SW 1271 (cell line): ENCODE measurements at regions not wholly inside any gene's neighbourhood (a gene's known extent, or its start where the extent isn't known, plus 50 kb on each side); places are given as distances from the start of the nearest gene placed in this dataset.
"Not testable (repeated sequence)": the region's sequence is repeated elsewhere in the genome, so short reads cannot be mapped to it uniquely, and the experiment has no call there.

Experiments used
- DNase-seq, 2 experiments: peaks; one replicate each; lab custom pipeline; 2025; lab: John Stamatoyannopoulos, UW

GRCh38 chr2:138066139-138066806 is 102.0 kb downstream of the HNMT start:
- DNase-seq = no peak

- DNase-seq = no peak
These were observed 102.6 kb downstream of the HNMT start for GRCh38 chr2:138066841-138067240.

- DNase-seq = not testable (repeated sequence)
These were observed 104.4 kb downstream of the HNMT start for GRCh38 chr2:138068669-138069068.

DNA sequence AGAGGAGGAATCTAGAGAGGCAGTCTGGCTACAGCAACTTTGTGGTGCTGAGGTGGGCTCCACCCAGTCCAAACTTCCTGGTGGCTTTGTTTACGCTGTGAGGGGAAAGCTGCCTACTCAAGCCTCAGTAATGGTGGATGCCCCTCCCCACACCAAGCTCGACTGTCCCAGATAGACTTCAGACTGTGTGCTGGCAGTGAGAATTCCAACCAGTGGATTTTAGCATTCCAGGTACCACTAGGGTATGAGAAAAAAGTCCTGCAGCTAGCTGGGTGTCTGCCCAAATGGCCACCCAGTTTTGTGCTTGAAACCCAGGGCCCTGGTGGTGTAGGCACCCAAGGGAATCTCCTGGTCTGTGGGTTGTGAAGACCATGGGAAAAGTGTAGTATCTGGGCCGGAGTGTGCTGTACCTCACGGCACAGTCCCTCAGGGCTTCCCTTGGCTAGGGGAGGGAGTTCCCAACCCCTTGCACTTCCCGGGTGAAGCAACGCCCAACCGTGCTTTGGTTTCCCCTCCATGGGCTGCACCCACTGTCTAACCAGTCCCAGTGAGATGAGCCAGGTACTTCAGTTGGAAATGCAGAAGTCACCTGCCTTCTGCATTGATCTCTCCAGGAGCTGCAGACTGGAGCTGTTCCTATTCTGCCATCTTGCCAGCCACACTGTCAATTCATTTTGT is 106.9 kb downstream of the HNMT start:
- not testable (repeated sequence) for DNase-seq

DNA sequence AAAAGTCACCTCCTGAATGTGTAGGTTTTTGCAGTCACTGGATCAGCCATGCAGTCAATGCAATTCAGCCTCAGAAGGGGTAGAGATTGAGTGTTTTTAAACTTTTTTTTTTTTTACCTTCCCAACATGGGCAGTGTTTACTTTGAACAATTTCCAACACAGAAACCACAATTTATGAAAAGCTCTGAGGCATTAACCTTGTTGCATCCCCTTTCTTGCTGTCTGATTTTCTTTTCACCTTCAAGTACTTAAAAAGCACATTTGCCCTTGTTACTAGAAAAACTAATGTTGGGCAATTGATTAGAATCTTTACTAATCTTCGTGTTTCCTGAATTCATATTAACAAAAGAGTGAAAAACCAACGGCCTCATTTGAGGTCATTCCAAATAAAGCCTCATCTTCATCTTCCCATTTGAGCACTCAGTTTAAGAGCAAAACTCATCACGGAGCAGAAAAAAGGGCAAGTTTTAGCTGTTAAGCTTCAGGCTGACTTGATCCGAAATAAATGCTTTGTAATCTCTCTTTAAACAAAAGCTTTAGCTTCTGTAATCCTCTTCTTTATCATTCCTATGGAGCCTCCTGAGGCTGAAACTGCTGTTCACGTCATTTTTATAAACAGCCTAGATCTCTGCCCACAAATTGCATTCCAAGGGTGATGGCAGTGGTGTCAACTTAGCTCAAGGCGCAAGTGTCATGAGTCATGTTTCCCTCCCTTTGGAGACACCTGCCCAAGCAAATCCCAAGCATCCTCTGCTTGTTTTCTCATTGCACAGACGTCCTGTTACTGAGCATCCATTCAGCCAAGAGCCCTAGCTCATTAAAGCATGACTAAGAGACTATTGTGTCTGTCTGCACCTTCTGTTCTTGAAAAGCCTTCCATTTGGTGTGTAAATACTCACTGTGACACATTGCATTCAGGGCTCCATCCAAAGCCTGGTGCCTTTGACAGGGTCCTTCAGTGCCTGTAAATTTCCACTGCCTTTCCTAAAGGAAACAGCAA is 107.7 kb downstream of the HNMT start:
- no peak for DNase-seq

- no peak for DNase-seq
These were observed 113.9 kb downstream of the HNMT start for GRCh38 chr2:138078153-138078552.

DNA sequence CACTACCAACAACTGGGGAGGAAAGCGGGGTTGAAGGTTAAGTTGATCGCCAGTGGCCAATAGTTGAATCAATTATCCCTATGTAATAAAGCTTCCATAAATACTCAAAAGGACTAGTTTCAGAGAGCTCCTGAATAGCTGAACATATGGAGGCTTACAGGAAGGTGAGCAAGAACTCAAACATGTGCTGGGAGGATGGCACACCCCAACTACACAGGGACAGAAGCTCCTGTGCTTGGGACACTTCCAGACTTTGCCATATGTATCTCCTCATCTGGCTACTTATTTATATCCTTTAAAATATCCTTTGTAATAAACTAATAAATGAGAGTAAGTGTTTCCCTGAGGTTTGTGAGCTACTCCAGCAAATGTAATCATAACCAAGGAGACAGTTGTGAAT is 115.7 kb downstream of the HNMT start:
- no peak for DNase-seq

DNA sequence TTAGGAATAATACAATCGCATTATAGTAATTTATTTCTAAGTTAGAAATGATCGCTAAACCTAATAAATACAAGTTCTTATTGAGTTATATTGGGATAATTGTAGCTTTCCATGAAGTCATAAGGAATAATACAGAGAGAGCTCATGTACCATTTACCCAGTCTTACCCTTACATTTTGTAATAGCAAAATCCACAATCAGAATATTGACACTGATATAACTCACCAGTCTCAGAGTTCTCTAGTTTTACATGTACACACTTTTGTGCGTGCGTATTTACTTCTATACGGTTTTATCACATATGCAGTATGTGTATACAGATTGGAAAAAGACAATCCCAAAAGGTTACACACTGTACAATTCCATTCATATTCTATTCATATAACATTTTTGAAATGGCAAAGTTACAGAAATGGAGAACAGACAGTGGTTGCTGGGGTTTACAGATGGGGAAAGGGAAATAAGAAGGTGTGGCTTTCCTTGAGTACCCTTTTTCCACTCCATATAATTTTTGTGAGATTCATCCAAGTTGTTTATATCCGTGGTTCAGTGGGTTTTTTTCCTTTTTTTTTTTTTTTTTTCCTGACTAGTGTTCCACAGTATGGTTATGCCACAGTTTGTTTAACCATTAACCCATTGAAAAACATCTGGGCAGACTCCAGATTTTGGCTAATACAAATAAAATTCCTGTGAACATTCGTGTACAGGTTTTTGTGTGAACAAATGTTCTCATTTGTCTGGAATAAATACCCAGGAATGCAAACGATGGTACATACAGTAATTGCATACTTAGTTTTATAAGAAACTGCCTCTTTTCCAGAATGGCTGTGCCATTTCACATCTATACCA is 117.2 kb downstream of the HNMT start:
- no peak for DNase-seq

GRCh38 chr2:138084206-138084605 is 119.9 kb downstream of the HNMT start:
- no peak for DNase-seq

DNA sequence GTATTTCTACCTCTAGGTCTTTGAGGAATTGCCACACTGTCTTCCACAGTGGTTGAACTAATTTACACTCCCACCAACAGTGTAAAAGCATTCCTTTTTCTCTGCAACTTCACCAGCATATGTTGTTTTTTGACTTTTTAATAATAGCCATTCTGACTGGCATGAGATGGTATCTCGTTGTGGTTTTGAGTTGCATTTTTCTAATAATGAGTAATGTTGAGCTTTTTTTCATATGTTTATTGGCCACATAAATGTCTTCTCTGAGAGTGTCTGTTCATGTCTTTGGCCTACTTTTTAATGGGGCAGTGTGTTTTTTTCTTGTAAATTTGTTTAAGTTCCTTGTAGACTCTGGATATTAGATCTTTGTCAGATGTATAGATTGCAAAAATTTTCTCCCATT is 121.2 kb downstream of the HNMT start:
- not testable (repeated sequence) for DNase-seq

GRCh38 chr2:138086576-138086975 is 122.3 kb downstream of the HNMT start:
- no peak for DNase-seq

- DNase-seq = no peak
These were observed 123.7 kb downstream of the HNMT start for GRCh38 chr2:138087751-138088593.

DNA sequence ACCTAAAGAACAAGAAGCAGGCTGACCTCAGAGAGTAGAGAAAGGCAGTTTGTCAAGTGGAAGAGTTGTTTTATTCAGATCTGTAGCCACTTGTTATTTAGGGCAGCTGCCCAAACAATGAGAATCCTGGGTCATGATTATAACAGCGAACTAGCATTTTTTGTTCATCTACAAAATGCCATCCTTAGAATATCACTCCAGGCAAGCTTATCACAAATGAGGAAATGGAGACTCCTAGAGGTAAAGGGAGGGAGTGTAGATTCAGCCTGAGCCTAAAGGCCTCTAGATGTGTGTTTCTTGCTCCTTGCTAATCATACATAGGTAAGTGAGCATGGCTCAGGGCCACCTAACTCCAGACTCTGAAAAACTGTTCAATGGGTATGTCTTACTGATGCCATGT is 126.1 kb downstream of the HNMT start:
- peak in 1 of 2 experiments; percentile 4 for DNase-seq

GRCh38 chr2:138093455-138093854 is 129.2 kb downstream of the HNMT start:
- DNase-seq = no peak

DNA sequence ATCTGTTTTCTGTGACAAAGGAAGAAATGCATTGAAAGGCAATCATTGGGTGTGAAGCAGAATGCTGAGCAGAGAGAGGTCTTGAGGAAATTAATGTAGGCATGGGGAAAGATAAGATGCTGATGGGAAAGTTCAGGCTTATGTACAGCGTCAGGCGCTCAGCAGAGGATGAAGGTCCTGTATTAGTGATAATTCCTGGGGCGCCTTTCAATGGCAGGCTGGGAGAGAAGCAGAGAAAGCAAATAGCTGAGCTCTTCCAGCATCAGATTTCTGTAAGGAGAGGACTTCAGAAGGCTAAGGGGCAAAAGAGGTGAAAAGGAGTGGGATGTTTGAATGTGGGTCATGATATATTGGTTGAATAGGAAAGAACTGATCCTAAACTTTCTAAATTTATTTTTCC is 129.8 kb downstream of the HNMT start:
- no peak for DNase-seq

DNA sequence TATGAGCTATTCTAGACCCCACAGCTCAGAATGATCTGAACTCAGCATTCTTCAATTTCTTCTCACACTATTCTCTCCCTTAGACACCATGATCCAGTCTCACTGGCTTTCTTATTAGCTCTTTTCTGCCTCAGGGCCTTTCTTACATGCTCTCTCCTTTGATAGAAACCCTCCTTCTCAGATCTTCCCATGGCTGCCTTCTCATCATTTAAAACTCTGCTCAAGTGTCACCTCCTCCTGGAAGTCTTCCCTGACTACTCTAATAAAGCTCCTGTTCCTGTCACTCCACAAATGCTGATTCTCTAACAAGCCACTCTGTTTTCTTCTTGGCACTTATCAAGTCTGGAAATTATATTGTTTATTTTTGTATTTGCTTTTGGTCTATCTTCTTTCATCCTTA is 131.1 kb downstream of the HNMT start:
- DNase-seq = no peak

GRCh38 chr2:138099288-138099687 is 135.0 kb downstream of the HNMT start:
- not testable (repeated sequence) for DNase-seq

DNA sequence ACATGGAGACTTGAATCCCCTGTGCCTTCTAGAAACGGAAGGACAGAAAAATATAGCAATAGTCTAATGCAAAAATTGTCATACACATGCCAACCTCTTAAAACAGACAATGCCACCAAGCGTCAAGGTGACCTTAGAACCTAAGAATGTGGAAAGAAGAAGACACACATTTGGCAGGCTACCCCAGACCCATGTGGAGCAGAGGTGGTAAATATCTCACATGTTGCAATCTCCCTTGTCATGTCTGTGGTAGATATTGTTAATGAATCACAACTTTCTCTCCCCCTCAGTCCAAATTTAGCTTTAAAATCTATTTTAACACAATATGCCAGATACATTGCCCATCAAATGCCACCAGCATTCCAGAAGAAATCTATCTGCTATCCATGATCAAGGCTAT is 137.4 kb downstream of the HNMT start:
- DNase-seq = no peak

- no peak for DNase-seq
These were observed 138.4 kb downstream of the HNMT start for GRCh38 chr2:138102664-138103063.

GRCh38 chr2:138103156-138103555 is 138.9 kb downstream of the HNMT start:
- no peak for DNase-seq

DNA sequence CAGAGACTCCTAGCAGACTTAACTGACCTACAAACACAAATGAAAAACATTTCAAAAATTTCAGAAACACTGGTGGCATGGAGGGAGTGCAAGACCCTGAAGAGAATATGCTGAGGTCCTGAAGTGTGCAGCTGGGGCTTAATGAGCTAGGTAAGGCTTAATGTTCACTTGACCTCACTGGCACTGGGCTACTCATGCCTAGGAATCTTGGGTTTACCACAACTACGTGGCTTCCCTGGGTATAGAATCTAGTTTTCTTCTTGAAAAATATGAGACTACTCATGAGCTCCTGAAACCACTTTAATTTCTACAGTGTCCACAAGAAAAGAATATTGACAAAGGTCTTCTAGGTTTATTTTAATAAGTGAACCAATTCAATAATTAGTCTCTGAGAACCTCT is 139.8 kb downstream of the HNMT start:
- no peak for DNase-seq
